Dorsolateral prefrontal cortex (tissue), 40 donors: ENCODE measurements at regions not wholly inside any gene's neighbourhood (a gene's known extent, or its start where the extent isn't known, plus 50 kb on each side); places are given as distances from the start of the nearest gene placed in this dataset.

ENCODE experiments used
- microRNA-seq, 43 experiments: library from miRNA; unstranded; fragments of <30 nt; microRNA quantifications; one replicate each; pipeline ENCODE4 v1.2.0, GENCODE V29; 2022

Small RNAs in the stretch of these regions (microRNA-seq; reads per million reads assigned to microRNA genes)
- gene MIR4708 = 0 to 0.48 (median 0) reads per million in 43 experiments
